GM23338 (cell line): ENCODE measurements at regions not wholly inside any gene's neighbourhood (a gene's known extent, or its start where the extent isn't known, plus 50 kb on each side); places are given as distances from the start of the nearest gene placed in this dataset.

Source experiments
- CREB1 ChIP-seq: fragments of 250-450 bp; sonication (Bioruptor Pico); IDR thresholded peaks from 2 replicates; pipeline ENCODE4 v1.5.0; 2020; ENCODE audit warnings: low read depth, mild to moderate bottlenecking, moderate library complexity
- EZH2 ChIP-seq: fragments of 200-600 bp; sonication (generic); IDR thresholded peaks from one replicate; pipeline ENCODE4 v1.8.0; 2017; ENCODE audit warnings: antibody characterized with exemption, mild to moderate bottlenecking, low read depth; ENCODE audit not compliant: unreplicated experiment
- EZH2phosphoT487 ChIP-seq: fragments of 200-600 bp; sonication (generic); IDR thresholded peaks from one replicate; pipeline ENCODE4 v1.8.1; 2018; ENCODE audit warnings: antibody characterized with exemption; ENCODE audit not compliant: unreplicated experiment
- JUNB ChIP-seq: IDR thresholded peaks from one replicate; pipeline ENCODE4 v1.6.1; 2016; ENCODE audit warnings: antibody characterized with exemption; ENCODE audit not compliant: unreplicated experiment
- NANOG ChIP-seq: IDR thresholded peaks from 2 replicates; pipeline ENCODE4 v1.6.1; 2016; ENCODE audit warnings: antibody characterized with exemption, borderline replicate concordance
- POLR2AphosphoS5 ChIP-seq: IDR thresholded peaks from 2 replicates; pipeline ENCODE4 v1.6.1; 2016; ENCODE audit warnings: antibody characterized with exemption, low read depth
- STAT1 ChIP-seq: IDR thresholded peaks from one replicate; pipeline ENCODE4 v1.6.1; 2016; ENCODE audit warnings: antibody characterized with exemption; ENCODE audit not compliant: unreplicated experiment
- ZNF114 ChIP-seq: fragments of 250-450 bp; sonication (Bioruptor Pico); IDR thresholded peaks from 2 replicates; pipeline ENCODE4 v1.5.0; 2020; ENCODE audit warnings: mild to moderate bottlenecking, moderate library complexity
- ZNF331 ChIP-seq: fragments of 250-450 bp; sonication (Bioruptor Pico); IDR thresholded peaks from 2 replicates; pipeline ENCODE4 v1.5.0; 2020; ENCODE audit warnings: low read depth, mild to moderate bottlenecking, moderate library complexity
- TF ChIP-seq, protein P1 (sequence below), 2 experiments: fragments of 200-600 bp in 1 of 2; sonication (generic) in 1 of 2; conservative IDR thresholded peaks; 2 replicates each; pipeline versions ENCODE4 v1.5.1 to v1.6.1; 2016 to 2017; ENCODE audit warnings: antibody characterized with exemption in 2 of 2, low read depth in 2 of 2, mild to moderate bottlenecking in 2 of 2, moderate library complexity in 1 of 2
- TF ChIP-seq, protein P2 (sequence below): IDR thresholded peaks from one replicate; pipeline ENCODE4 v1.6.1; 2018; ENCODE audit warnings: antibody characterized with exemption; ENCODE audit not compliant: unreplicated experiment
- TF ChIP-seq, protein P3 (sequence below): IDR thresholded peaks from 2 replicates; pipeline ENCODE4 v1.6.1; 2016; ENCODE audit warnings: antibody characterized with exemption
- TF ChIP-seq, protein P4 (sequence below): fragments of 250-450 bp; sonication (Bioruptor Pico); IDR thresholded peaks from 2 replicates; pipeline ENCODE4 v1.5.0; 2020; ENCODE audit warnings: mild to moderate bottlenecking, moderate library complexity

DNA sequence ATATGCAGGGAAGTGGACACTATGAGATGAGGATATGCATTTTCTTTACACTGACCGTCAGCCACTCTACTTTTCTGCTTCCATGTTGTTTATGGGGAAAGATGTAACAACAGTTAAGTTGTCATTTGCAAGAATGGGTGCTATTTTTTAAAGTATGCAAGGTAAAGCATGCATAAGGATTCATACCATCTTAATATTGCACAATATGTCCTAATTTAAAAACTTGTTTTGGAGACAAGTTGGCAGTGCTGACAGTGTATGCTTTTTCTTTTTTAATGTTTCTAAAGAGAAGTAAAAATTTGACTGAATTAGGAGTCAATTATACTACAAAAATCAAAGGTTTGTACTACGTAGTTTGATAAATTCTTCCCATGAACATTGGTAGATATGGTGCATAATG is 435.4 kb downstream of the MMUT start:
- TF ChIP-seq, protein P1, sequence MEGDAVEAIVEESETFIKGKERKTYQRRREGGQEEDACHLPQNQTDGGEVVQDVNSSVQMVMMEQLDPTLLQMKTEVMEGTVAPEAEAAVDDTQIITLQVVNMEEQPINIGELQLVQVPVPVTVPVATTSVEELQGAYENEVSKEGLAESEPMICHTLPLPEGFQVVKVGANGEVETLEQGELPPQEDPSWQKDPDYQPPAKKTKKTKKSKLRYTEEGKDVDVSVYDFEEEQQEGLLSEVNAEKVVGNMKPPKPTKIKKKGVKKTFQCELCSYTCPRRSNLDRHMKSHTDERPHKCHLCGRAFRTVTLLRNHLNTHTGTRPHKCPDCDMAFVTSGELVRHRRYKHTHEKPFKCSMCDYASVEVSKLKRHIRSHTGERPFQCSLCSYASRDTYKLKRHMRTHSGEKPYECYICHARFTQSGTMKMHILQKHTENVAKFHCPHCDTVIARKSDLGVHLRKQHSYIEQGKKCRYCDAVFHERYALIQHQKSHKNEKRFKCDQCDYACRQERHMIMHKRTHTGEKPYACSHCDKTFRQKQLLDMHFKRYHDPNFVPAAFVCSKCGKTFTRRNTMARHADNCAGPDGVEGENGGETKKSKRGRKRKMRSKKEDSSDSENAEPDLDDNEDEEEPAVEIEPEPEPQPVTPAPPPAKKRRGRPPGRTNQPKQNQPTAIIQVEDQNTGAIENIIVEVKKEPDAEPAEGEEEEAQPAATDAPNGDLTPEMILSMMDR (conservative IDR thresholded peaks at IDR 0.05; ENCODE audit: low read depth in 2 of 2) = no peak
- no peak for TF ChIP-seq EZH2
- TF ChIP-seq ZNF114 (CRISPR knock-in tag) = no peak
- no peak for TF ChIP-seq POLR2AphosphoS5
- no peak for TF ChIP-seq EZH2phosphoT487
- TF ChIP-seq, protein P2, sequence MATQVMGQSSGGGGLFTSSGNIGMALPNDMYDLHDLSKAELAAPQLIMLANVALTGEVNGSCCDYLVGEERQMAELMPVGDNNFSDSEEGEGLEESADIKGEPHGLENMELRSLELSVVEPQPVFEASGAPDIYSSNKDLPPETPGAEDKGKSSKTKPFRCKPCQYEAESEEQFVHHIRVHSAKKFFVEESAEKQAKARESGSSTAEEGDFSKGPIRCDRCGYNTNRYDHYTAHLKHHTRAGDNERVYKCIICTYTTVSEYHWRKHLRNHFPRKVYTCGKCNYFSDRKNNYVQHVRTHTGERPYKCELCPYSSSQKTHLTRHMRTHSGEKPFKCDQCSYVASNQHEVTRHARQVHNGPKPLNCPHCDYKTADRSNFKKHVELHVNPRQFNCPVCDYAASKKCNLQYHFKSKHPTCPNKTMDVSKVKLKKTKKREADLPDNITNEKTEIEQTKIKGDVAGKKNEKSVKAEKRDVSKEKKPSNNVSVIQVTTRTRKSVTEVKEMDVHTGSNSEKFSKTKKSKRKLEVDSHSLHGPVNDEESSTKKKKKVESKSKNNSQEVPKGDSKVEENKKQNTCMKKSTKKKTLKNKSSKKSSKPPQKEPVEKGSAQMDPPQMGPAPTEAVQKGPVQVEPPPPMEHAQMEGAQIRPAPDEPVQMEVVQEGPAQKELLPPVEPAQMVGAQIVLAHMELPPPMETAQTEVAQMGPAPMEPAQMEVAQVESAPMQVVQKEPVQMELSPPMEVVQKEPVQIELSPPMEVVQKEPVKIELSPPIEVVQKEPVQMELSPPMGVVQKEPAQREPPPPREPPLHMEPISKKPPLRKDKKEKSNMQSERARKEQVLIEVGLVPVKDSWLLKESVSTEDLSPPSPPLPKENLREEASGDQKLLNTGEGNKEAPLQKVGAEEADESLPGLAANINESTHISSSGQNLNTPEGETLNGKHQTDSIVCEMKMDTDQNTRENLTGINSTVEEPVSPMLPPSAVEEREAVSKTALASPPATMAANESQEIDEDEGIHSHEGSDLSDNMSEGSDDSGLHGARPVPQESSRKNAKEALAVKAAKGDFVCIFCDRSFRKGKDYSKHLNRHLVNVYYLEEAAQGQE = no peak
- no peak for TF ChIP-seq CREB1
- TF ChIP-seq, protein P3, sequence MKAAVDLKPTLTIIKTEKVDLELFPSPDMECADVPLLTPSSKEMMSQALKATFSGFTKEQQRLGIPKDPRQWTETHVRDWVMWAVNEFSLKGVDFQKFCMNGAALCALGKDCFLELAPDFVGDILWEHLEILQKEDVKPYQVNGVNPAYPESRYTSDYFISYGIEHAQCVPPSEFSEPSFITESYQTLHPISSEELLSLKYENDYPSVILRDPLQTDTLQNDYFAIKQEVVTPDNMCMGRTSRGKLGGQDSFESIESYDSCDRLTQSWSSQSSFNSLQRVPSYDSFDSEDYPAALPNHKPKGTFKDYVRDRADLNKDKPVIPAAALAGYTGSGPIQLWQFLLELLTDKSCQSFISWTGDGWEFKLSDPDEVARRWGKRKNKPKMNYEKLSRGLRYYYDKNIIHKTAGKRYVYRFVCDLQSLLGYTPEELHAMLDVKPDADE = no peak
- TF ChIP-seq ZNF331 (CRISPR knock-in tag) = no peak
- no peak for TF ChIP-seq JUNB
- TF ChIP-seq, protein P4, sequence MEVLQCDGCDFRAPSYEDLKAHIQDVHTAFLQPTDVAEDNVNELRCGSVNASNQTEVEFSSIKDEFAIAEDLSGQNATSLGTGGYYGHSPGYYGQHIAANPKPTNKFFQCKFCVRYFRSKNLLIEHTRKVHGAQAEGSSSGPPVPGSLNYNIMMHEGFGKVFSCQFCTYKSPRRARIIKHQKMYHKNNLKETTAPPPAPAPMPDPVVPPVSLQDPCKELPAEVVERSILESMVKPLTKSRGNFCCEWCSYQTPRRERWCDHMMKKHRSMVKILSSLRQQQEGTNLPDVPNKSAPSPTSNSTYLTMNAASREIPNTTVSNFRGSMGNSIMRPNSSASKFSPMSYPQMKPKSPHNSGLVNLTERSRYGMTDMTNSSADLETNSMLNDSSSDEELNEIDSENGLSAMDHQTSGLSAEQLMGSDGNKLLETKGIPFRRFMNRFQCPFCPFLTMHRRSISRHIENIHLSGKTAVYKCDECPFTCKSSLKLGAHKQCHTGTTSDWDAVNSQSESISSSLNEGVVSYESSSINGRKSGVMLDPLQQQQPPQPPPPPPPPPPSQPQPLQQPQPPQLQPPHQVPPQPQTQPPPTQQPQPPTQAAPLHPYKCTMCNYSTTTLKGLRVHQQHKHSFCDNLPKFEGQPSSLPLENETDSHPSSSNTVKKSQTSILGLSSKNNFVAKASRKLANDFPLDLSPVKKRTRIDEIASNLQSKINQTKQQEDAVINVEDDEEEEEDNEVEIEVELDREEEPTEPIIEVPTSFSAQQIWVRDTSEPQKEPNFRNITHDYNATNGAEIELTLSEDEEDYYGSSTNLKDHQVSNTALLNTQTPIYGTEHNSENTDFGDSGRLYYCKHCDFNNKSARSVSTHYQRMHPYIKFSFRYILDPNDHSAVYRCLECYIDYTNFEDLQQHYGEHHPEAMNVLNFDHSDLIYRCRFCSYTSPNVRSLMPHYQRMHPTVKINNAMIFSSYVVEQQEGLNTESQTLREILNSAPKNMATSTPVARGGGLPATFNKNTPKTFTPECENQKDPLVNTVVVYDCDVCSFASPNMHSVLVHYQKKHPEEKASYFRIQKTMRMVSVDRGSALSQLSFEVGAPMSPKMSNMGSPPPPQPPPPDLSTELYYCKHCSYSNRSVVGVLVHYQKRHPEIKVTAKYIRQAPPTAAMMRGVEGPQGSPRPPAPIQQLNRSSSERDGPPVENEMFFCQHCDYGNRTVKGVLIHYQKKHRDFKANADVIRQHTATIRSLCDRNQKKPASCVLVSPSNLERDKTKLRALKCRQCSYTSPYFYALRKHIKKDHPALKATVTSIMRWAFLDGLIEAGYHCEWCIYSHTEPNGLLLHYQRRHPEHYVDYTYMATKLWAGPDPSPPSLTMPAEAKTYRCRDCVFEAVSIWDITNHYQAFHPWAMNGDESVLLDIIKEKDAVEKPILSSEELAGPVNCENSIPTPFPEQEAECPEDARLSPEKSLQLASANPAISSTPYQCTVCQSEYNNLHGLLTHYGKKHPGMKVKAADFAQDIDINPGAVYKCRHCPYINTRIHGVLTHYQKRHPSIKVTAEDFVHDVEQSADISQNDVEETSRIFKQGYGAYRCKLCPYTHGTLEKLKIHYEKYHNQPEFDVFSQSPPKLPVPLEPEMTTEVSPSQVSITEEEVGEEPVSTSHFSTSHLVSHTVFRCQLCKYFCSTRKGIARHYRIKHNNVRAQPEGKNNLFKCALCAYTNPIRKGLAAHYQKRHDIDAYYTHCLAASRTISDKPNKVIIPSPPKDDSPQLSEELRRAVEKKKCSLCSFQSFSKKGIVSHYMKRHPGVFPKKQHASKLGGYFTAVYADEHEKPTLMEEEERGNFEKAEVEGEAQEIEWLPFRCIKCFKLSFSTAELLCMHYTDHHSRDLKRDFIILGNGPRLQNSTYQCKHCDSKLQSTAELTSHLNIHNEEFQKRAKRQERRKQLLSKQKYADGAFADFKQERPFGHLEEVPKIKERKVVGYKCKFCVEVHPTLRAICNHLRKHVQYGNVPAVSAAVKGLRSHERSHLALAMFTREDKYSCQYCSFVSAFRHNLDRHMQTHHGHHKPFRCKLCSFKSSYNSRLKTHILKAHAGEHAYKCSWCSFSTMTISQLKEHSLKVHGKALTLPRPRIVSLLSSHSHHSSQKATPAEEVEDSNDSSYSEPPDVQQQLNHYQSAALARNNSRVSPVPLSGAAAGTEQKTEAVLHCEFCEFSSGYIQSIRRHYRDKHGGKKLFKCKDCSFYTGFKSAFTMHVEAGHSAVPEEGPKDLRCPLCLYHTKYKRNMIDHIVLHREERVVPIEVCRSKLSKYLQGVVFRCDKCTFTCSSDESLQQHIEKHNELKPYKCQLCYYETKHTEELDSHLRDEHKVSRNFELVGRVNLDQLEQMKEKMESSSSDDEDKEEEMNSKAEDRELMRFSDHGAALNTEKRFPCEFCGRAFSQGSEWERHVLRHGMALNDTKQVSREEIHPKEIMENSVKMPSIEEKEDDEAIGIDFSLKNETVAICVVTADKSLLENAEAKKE (CRISPR knock-in tag) = no peak
- TF ChIP-seq STAT1 = no peak
- no peak for TF ChIP-seq NANOG
